ENCODE measurements at regions not wholly inside any gene's neighbourhood (a gene's known extent, or its start where the extent isn't known, plus 50 kb on each side); places are given as distances from the start of the nearest gene placed in this dataset.

- H3K4me3 ChIP-seq, result no peak overlapping the region
- no peaks in the 10 kb centered on the region for H3K4me1 ChIP-seq
- no peak overlapping the region for H3K27ac ChIP-seq
- no peak for DNase-seq
- no peaks in the 10 kb centered on the region for H3K36me3 ChIP-seq
- TF ChIP-seq, protein P1, sequence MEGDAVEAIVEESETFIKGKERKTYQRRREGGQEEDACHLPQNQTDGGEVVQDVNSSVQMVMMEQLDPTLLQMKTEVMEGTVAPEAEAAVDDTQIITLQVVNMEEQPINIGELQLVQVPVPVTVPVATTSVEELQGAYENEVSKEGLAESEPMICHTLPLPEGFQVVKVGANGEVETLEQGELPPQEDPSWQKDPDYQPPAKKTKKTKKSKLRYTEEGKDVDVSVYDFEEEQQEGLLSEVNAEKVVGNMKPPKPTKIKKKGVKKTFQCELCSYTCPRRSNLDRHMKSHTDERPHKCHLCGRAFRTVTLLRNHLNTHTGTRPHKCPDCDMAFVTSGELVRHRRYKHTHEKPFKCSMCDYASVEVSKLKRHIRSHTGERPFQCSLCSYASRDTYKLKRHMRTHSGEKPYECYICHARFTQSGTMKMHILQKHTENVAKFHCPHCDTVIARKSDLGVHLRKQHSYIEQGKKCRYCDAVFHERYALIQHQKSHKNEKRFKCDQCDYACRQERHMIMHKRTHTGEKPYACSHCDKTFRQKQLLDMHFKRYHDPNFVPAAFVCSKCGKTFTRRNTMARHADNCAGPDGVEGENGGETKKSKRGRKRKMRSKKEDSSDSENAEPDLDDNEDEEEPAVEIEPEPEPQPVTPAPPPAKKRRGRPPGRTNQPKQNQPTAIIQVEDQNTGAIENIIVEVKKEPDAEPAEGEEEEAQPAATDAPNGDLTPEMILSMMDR (IDR thresholded peaks at IDR 0.05), result no peak
- TF ChIP-seq POLR2A (IDR thresholded peaks at IDR 0.05), result no peak
- no peaks in the 10 kb centered on the region for H3K9me3 ChIP-seq
- H3K27me3 ChIP-seq, result no peaks in the 10 kb centered on the region
Observed at GRCh38 chr5:136894070-136894469, 528.7 kb upstream of the TRPC7 start.

GRCh38 chr5:136892000-136892399 lies 526.7 kb upstream of the TRPC7 start:
- H3K27ac ChIP-seq, result no peak overlapping the region
- DNase-seq, result no peak
- no peaks in the 10 kb centered on the region for H3K4me1 ChIP-seq
- no peak for TF ChIP-seq POLR2A (IDR thresholded peaks at IDR 0.05)
- TF ChIP-seq, protein P1 (IDR thresholded peaks at IDR 0.05), result no peak
- no peaks in the 10 kb centered on the region for H3K36me3 ChIP-seq
- no peaks in the 10 kb centered on the region for H3K9me3 ChIP-seq
- H3K27me3 ChIP-seq, result no peaks in the 10 kb centered on the region
- no peak overlapping the region for H3K4me3 ChIP-seq

DNA sequence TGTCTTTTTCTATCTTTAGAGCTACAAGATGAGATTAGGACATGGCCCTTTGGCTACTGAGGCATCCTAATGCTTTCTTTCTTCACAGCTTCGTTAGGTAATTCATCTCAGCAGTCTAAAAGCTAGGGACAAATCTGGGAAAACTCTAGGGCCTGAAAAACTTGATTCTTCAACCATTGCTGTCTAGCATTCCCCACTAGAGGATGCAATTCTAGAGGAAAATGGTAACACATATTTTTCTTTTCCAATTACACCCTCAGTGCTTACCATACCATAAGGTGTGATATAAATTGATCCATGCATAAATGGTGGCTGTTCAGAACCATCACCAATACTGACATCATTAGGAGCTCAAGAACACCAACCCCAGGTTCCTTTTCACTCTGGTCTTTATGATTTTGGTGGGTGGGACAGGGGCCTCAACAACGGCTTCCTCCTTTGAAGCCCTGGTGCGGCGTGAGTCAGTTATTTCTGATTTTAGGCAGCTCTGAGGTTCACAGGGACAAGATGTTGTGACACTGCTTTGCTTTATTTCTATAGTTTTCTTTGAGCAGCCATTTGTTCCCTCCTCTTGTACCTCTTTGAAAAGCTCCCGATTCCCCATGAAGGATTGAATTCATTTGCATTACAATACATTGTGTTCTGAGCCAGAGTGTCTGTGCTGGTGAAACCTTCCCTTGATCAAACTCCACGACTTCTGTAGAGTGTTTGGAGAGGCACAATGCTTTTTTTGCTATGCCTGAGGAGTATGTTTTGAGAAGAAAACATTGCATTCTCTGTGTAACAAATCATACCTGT lies 526.0 kb upstream of the TRPC7 start:
- H3K4me3 ChIP-seq, result no peak overlapping the region
- H3K4me1 ChIP-seq, result no peaks in the 10 kb centered on the region
- no peak overlapping the region for H3K27ac ChIP-seq
- no peaks in the 10 kb centered on the region for H3K9me3 ChIP-seq
- TF ChIP-seq, protein P1 (IDR thresholded peaks at IDR 0.05), result no peak
- TF ChIP-seq POLR2A (IDR thresholded peaks at IDR 0.05), result no peak
- H3K36me3 ChIP-seq, result no peaks in the 10 kb centered on the region
- no peak for DNase-seq
- no peaks in the 10 kb centered on the region for H3K27me3 ChIP-seq

DNA sequence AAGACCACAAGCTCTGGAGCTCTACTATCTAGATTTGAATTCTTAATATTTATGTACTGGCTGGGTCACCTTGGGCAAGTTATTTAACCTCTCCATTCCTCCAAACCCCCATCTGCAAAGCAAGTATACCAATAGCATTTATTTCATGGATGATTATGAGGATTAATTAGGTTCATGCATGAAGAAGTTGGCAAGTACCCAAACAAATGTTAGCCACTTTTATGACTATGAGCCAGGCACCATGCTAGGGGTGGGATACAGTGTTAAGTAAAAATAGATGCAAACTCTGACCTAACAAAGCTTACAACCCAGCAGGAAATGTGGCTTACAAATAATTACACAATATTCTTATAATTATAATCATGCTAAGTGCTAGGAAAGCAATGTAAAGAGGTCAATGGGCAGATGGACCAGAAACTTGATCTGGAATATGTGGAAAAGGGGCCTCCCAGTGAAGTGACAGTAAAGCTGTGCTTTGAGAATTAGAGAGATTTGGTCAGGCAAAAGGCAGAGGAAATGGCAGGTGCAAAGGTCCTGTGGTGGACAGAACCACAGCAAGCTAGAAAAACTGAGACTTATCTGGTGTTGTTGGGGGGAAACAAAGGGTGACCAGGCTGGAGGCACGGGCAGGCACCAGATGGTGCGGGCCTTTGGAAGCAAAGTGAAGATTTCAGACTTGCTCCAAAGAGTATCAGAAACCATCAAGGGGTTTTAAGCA lies 525.2 kb upstream of the TRPC7 start:
- TF ChIP-seq POLR2A (IDR thresholded peaks at IDR 0.05), result no peak
- TF ChIP-seq, protein P1 (IDR thresholded peaks at IDR 0.05), result no peak
- H3K9me3 ChIP-seq, result no peaks in the 10 kb centered on the region
- no peak overlapping the region for H3K4me3 ChIP-seq
- no peaks in the 10 kb centered on the region for H3K27me3 ChIP-seq
- DNase-seq, result no peak
- H3K4me1 ChIP-seq, result no peaks in the 10 kb centered on the region
- H3K36me3 ChIP-seq, result no peaks in the 10 kb centered on the region
- H3K27ac ChIP-seq, result no peak overlapping the region

DNA sequence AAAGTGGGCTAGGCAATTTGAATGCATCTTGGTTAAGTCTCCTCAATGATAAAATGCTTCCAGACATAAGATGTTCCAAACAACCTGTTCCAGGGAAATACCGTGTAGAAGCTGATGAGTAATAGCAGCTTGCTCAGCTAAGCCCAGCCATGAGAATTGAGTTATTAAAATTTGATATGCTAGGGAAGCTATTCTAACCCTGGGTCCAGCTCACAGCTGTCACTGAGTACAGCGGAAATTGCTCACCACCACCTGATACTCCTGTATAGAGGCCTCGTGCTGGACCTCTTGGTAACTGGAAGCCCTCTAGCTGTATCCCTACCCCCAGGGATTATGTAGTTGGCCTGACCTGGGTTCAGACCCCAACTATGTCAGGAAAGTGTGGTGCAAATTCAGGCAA lies 521.3 kb upstream of the TRPC7 start:
- Histone ChIP-seq H3K27ac (no peak overlapping the region), H3K9me3 (no peaks in the 10 kb centered on the region), H3K4me1 (no peaks in the 10 kb centered on the region), H3K27me3 (no peaks in the 10 kb centered on the region), H3K36me3 (no peaks in the 10 kb centered on the region), H3K4me3 (no peak overlapping the region)
- TF ChIP-seq, protein P1 (IDR thresholded peaks at IDR 0.05), result no peak
- no peak for TF ChIP-seq POLR2A (IDR thresholded peaks at IDR 0.05)
- no peak for DNase-seq

Data from Peyer's patch (tissue), 4 donors.